ENCODE measurements at regions not wholly inside any gene's neighbourhood (a gene's known extent, or its start where the extent isn't known, plus 50 kb on each side); places are given as distances from the start of the nearest gene placed in this dataset.

DNA sequence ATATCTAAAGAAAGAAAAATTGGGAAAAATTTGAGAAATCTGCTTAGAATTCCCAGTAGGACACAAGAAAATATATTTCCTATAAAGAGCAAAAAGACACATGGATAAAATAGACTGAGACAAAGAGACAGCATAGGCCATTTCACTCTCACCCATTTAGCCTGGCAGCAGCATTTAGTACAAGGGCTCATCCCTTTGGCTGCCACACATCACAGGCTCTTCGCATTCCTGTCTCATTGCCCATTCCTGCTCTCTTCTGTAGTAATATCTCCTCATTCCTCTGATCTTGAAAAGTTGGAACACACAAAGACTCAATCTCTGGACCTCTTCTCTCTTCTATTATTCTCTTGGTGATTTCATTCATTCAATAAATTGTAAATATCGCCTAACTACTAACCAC lies 162.6 kb downstream of the SOX11 start:
- Mint-ChIP-seq H3K4me1 (no peaks in the 10 kb centered on the region), H3K9me3 (peaks cover 2% of the 10 kb centered on the region), H3K4me3 (no peak overlapping the region), H3K27ac (no peak overlapping the region), H3K36me3 (no peaks in the 10 kb centered on the region), H3K27me3 (no peaks in the 10 kb centered on the region)
- DNase-seq, result no peak
- POLR2A ChIA-PET, result no interaction called here
- ATAC-seq (ENCODE audit: low read depth), result no peak

DNA sequence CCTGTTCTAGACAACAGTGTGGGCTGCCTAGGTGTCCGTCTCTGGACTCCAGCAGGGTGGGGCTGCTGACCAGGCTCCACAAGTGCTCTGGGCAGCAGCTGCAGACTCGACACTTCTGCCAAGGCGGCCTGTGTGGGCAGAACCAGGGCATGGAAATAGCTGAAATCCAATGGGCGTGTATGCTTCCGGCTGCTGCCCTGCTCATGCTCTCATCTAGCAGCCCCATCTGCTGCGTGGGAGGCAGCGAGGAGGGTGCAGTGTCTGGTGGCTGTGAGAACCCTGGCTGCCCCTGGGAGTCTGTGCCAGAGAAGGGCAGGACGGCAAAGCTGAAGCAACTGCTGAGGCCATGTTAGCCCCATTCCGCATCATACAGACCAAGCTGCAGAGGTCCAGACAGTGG lies 174.9 kb downstream of the SOX11 start:
- Mint-ChIP-seq H3K27ac (no peak overlapping the region), H3K27me3 (no peaks in the 10 kb centered on the region), H3K4me1 (no peaks in the 10 kb centered on the region), H3K4me3 (no peak overlapping the region), H3K36me3 (no peaks in the 10 kb centered on the region), H3K9me3 (peaks cover 1% of the 10 kb centered on the region)
- DNase-seq, result no peak
- POLR2A ChIA-PET, result no interaction called here
- ATAC-seq (ENCODE audit: low read depth), result no peak

DNA sequence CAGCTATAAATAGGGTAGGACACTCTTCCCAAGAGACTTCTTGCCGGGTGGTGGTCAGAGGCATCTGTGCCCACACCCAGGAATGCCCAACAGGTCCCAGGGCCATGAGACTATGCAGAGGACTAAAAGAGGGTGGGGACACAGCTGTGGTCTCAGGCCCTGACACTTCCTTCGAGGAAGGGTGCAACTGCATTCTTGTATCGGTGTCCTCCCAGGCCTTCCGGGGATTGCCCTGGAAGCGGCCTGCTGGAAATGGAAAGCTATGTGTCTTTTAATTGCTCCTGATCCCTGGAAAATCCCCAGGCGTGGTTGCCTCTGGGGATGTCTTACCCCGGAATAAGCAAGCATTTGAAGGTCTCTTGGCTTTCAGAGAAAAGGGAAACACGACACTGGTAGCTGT lies 176.7 kb downstream of the SOX11 start:
- POLR2A ChIA-PET, result no interaction called here
- no peak for ATAC-seq (ENCODE audit: low read depth)
- Mint-ChIP-seq H3K27ac (no peak overlapping the region), H3K4me1 (no peaks in the 10 kb centered on the region), H3K9me3 (peaks cover 1% of the 10 kb centered on the region), H3K36me3 (no peaks in the 10 kb centered on the region), H3K4me3 (no peak overlapping the region), H3K27me3 (no peaks in the 10 kb centered on the region)
- no peak for DNase-seq

DNA sequence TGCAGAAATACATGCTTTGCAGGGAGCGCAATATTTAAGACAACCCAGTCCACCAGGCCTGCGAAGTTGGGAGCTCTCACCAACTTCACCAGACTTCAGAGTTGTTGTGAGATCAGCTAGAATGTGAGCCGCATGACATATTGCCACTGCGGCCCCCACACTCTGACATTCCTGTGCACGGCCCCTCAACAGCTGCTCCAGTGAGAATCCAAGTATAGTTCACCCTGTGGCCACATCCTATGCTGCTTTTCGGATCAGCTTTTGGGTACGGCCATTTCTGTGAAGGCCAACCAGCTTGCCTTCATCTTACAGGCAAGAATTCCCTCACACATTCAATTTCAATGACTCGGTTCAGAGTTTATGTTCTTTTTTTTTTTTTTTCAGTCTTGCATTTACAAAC lies 177.8 kb downstream of the SOX11 start:
- Mint-ChIP-seq H3K27ac (no peak overlapping the region), H3K27me3 (no peaks in the 10 kb centered on the region), H3K4me1 (no peaks in the 10 kb centered on the region), H3K9me3 (peaks cover 1% of the 10 kb centered on the region), H3K4me3 (no peak overlapping the region), H3K36me3 (no peaks in the 10 kb centered on the region)
- POLR2A ChIA-PET, result no interaction called here
- DNase-seq (no peak), ATAC-seq (ENCODE audit: low read depth) (no peak)

DNA sequence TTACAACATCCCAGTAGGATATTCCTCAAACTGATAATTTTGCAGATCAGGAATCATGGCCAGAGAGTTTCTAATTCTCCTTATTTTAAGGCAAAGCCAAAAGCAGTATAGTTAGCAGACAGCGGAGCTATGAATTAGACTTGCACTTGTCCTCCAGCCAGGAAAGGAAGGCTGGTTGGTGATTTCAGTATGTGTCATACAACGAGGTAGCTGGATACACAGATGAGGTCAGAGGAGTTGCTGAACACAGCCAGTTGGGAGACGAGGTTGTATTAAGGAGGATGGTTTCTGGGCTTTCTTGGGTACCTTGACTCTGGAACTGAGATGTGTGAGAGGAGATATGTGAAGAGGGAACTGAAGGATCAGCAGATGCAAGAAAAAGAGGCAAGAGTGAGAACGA lies 185.2 kb downstream of the SOX11 start:
- H3K4me1 Mint-ChIP-seq, result no peaks in the 10 kb centered on the region
- H3K9me3 Mint-ChIP-seq, result peaks cover 3% of the 10 kb centered on the region
- POLR2A ChIA-PET, result no interaction called here
- ATAC-seq (ENCODE audit: low read depth) (no peak), DNase-seq (no peak)
- H3K36me3 Mint-ChIP-seq, result no peaks in the 10 kb centered on the region
- H3K4me3 Mint-ChIP-seq, result no peak overlapping the region
- no peaks in the 10 kb centered on the region for H3K27me3 Mint-ChIP-seq
- no peak overlapping the region for H3K27ac Mint-ChIP-seq

DNA sequence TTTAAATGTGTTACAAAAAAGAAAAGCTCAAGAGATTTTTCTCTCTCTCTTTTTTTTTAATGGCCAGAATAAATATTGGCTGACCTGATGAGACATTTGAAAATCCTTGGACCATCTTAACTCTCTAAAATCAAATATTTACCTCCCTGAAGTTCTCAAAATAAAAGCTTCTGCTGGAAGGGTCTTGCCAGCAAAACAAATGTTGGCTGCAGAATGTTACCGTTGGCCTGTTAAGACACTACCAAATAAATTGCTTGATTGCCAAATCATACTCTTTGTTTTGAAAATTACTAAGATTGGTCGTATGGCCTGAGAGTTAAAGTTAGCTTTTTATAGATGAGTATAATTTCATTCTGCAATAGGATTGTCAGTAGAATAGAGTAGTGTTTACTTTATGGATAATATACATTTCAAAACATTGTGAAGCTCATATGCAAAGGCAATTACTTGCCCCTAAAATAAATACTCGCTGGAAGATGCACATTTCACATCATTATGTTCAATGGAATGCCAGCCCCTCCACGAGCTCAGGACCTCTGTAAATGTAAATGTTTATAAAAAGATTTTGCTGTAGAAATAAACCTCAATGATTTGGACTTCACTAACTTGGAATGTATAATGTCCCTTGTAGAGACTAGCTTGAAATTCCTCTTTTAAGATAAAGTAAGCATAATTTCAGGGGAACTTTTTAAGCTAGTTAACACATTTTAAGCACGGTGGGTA lies 193.4 kb downstream of the SOX11 start:
- Mint-ChIP-seq H3K4me3 (no peak overlapping the region), H3K4me1 (no peaks in the 10 kb centered on the region), H3K27ac (no peak overlapping the region), H3K36me3 (no peaks in the 10 kb centered on the region), H3K9me3 (peaks cover 4% of the 10 kb centered on the region), H3K27me3 (no peaks in the 10 kb centered on the region)
- POLR2A ChIA-PET, result no interaction called here
- DNase-seq (no peak), ATAC-seq (ENCODE audit: low read depth) (no peak)

DNA sequence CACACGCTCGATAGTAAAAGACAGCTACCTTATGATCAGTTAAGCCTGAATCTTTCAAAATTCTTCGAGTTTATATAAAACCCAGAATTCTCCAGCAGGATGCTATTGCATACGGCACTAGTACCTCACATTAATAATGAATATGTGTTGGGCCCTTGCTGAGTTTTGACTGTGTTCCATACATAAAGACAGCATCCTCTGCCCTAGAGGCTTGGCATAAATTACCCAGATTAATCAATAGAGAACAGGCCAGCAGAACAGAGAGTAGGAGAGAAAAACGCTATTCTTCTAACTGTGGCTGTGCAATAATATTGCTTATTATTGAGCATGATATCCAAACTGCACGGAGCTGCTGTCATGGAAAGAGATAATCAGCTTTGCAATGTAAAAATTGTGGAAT lies 194.3 kb downstream of the SOX11 start:
- no peaks in the 10 kb centered on the region for H3K36me3 Mint-ChIP-seq
- POLR2A ChIA-PET, result no interaction called here
- peaks cover 4% of the 10 kb centered on the region for H3K9me3 Mint-ChIP-seq
- H3K27ac Mint-ChIP-seq, result no peak overlapping the region
- DNase-seq, result no peak
- H3K4me3 Mint-ChIP-seq, result no peak overlapping the region
- H3K27me3 Mint-ChIP-seq, result no peaks in the 10 kb centered on the region
- H3K4me1 Mint-ChIP-seq, result no peaks in the 10 kb centered on the region
- no peak for ATAC-seq (ENCODE audit: low read depth)

DNA sequence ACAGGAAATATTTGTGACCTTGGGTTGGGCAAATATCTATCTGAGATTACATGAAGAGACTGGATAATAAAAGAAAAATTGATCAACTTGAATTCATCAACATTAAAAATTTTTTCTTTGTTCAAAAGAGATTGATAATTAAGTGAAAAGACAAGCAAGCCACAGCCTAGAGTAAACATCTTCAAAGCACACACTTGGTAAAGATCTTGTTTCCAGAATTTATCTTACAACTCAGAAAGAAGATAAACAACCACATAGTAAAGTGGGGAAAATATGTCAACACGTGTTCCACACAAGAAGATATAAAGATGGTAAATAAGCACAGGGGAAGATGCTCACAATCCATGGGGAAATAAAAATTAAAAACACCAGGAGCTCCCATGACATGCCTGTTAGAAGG lies 195.9 kb downstream of the SOX11 start:
- Mint-ChIP-seq H3K4me1 (no peaks in the 10 kb centered on the region), H3K9me3 (peaks cover 2% of the 10 kb centered on the region), H3K36me3 (no peaks in the 10 kb centered on the region), H3K4me3 (no peak overlapping the region), H3K27me3 (no peaks in the 10 kb centered on the region), H3K27ac (no peak overlapping the region)
- POLR2A ChIA-PET, result no interaction called here
- no peak for ATAC-seq (ENCODE audit: low read depth)
- DNase-seq, result no peak

DNA sequence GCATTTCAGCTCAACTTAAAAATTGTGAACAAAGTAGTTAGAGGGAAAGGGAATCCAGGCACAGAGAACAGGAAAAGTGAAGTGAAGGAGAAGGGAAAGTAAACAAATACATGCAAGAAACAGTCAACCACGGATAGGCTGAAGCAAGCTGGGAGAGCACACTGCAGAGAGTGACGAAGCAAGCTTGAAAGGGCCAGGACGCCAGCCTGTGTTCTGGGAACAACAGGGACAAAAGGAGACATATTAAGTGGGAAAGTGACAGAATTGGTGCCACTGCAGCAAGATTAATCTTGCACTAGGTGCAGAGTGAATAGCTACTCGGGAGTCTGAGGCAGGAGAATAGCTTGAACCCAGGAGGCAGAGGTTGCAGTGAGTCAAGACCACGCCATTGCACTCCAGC lies 197.3 kb downstream of the SOX11 start:
- Mint-ChIP-seq H3K9me3 (no peaks in the 10 kb centered on the region), H3K36me3 (no peaks in the 10 kb centered on the region), H3K27me3 (no peaks in the 10 kb centered on the region), H3K4me3 (no peak overlapping the region), H3K27ac (no peak overlapping the region), H3K4me1 (no peaks in the 10 kb centered on the region)
- DNase-seq, result no peak
- POLR2A ChIA-PET, result no interaction called here
- ATAC-seq (ENCODE audit: low read depth), result no peak

DNA sequence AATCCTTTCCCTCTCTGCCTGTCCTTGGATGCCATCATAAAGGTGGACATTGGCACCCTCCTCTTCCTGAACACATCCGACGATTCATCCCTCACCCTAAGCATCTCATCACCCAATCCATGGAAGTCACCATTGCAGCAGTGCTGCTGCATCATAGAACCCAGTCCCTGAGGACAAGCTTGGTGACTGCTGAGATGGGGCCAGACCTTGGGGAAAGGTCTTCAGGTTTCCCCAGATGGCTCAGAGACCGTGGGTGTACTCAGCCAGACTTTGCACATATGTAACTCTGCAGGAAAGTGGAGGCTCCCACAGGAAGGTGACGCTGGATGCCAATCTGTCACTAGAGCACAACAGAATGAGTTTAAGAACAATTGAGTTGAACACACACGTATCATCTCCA lies 202.2 kb downstream of the SOX11 start:
- no peak overlapping the region for H3K27ac Mint-ChIP-seq
- POLR2A ChIA-PET, result no interaction called here
- no peak overlapping the region for H3K4me3 Mint-ChIP-seq
- H3K27me3 Mint-ChIP-seq, result no peaks in the 10 kb centered on the region
- no peaks in the 10 kb centered on the region for H3K4me1 Mint-ChIP-seq
- no peak for ATAC-seq (ENCODE audit: low read depth)
- H3K9me3 Mint-ChIP-seq, result no peaks in the 10 kb centered on the region
- no peaks in the 10 kb centered on the region for H3K36me3 Mint-ChIP-seq
- no peak for DNase-seq

DNA sequence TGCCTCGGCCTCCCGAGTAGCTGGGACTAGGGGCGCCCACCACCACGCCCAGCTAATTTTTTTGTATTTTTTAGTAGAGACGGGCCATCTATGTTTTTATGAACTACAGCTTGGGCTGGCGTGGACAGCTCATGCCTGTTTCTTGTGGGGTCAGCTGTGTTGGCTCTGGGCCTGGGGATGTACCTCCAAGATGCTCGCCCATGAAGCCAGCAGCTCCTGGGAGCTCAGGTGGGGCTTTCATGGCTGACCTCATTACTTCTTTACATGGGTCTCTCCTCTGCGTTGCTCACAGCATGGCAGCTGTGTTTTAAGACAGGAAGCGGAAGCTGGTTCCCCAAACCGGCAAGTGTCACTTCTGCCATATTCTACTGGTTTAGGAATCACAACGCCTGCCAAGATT lies 203.1 kb downstream of the SOX11 start:
- Mint-ChIP-seq H3K36me3 (no peaks in the 10 kb centered on the region), H3K4me3 (no peak overlapping the region), H3K27me3 (peaks cover 2% of the 10 kb centered on the region), H3K4me1 (no peaks in the 10 kb centered on the region), H3K27ac (no peak overlapping the region), H3K9me3 (no peaks in the 10 kb centered on the region)
- POLR2A ChIA-PET, result no interaction called here
- DNase-seq (no peak), ATAC-seq (ENCODE audit: low read depth) (no peak)

DNA sequence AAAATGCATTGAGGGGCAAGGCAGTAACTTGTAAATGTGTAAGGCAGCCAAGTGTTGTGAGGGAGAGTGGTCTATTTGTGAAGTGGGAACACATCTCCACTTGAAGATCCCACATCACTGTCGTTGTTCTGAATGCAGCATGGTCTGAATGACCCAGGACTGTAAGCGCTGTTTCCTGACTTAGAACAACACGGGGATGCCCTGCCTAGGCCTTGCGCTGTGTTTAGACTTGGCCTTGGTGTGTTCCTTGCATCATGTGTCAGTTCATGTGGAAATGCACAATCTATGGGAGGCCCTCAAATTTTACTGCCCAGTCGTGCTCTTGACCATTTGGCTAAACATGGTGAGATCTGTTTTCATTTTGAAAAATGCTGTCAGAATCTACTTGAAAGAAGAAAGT lies 205.1 kb downstream of the SOX11 start:
- DNase-seq (no peak), ATAC-seq (ENCODE audit: low read depth) (no peak)
- POLR2A ChIA-PET, result no interaction called here
- Mint-ChIP-seq H3K27ac (no peak overlapping the region), H3K36me3 (no peaks in the 10 kb centered on the region), H3K4me3 (no peak overlapping the region), H3K9me3 (no peaks in the 10 kb centered on the region), H3K27me3 (peaks cover 2% of the 10 kb centered on the region), H3K4me1 (no peaks in the 10 kb centered on the region)

DNA sequence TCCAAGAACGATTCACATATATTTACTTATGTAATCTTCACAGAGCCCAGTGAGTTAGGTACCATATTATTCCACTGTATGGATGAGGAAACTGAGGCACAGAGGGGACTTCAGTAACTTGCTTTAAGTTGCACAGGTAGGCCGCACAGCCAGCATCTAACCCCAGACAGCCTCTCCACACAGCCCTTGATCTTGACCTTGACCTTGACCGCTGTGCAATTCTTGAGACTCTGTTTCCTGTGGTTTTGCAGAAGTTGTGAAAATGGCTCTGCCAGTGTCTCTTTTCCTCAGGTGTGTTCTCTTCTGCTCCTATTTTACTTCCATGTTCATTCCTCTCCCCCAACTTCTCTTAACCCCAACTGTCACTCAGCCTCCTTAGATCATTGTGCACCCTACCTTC lies 206.5 kb downstream of the SOX11 start:
- no peak for ATAC-seq (ENCODE audit: low read depth)
- H3K27ac Mint-ChIP-seq, result no peak overlapping the region
- H3K4me1 Mint-ChIP-seq, result no peaks in the 10 kb centered on the region
- no peaks in the 10 kb centered on the region for H3K9me3 Mint-ChIP-seq
- no peaks in the 10 kb centered on the region for H3K36me3 Mint-ChIP-seq
- no peak overlapping the region for H3K4me3 Mint-ChIP-seq
- peaks cover 2% of the 10 kb centered on the region for H3K27me3 Mint-ChIP-seq
- POLR2A ChIA-PET, result no interaction called here
- no peak for DNase-seq

DNA sequence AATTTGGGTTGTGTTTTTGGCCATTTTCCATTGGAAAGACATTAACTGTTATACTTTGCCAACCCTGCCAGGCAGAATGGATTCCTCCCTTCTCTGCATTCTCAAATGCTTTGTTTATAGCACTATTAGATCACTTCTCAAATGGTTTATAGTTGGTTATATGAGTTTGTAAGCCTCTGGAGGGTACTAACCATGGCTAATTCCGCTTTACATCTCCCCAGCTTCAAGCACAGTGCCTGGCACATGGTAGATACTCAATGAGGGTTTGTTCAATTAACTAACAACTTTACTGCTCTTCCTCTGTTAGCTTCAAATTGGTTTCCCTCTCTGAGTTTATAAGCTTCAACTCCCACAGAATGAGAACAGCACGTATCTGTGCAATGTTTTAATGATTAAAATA lies 213.5 kb downstream of the SOX11 start:
- Mint-ChIP-seq H3K36me3 (no peaks in the 10 kb centered on the region), H3K4me3 (no peak overlapping the region), H3K4me1 (no peaks in the 10 kb centered on the region), H3K9me3 (no peaks in the 10 kb centered on the region), H3K27ac (no peak overlapping the region), H3K27me3 (no peaks in the 10 kb centered on the region)
- ATAC-seq (ENCODE audit: low read depth) (no peak), DNase-seq (no peak)
- POLR2A ChIA-PET, result no interaction called here

DNA sequence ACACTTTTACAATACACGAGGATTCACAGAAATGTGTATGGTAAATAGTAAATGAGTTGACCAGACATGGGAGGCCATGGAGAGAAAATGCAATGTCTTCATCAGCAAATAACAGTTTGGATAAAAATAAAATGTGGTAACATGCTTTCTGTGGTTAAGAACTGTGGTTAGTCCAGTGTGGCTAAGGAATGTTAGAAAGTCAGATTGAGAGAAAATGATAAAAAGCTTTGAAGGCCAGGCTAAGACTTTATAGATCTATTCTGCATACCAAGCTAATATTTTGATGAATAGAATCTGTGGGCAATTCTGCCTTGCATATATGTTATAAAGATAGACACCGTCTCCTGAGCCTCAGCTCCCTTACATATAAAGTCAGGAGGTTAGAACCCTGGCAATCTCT lies 215.9 kb downstream of the SOX11 start:
- Mint-ChIP-seq H3K4me1 (no peaks in the 10 kb centered on the region), H3K9me3 (no peaks in the 10 kb centered on the region), H3K27ac (no peak overlapping the region), H3K4me3 (no peak overlapping the region), H3K36me3 (no peaks in the 10 kb centered on the region), H3K27me3 (no peaks in the 10 kb centered on the region)
- DNase-seq (no peak), ATAC-seq (ENCODE audit: low read depth) (no peak)
- POLR2A ChIA-PET, result no interaction called here
